Calu3 (cell line): ENCODE measurements at regions not wholly inside any gene's neighbourhood (a gene's known extent, or its start where the extent isn't known, plus 50 kb on each side); places are given as distances from the start of the nearest gene placed in this dataset.

Experiments used
- BruUV-seq: library from RNA; stranded (reverse); fragments of 400-500 nt; replicated peaks from 2 replicates; lab custom pipeline; 2021; lab: Mats Ljungman, UMichigan
- CTCF ChIA-PET: fragments of 300-600 bp; sonication (Branson Sonifier 250); formaldehyde crosslinking; loops from one replicate; lab custom pipeline; 2022; ENCODE audit warnings: antibody characterized with exemption; lab: Charles Lee
- DNase-seq: peaks from one replicate; pipeline ENCODE4 v3.0.0; 2022
- H3K27ac Mint-ChIP-seq: one replicate; pipeline ENCODE4 v1.8.0; 2022; ENCODE audit warnings: mixed read lengths; ENCODE audit not compliant: unreplicated experiment
- H3K27me3 Mint-ChIP-seq: one replicate; pipeline ENCODE4 v1.8.0; 2022; ENCODE audit warnings: mixed read lengths; ENCODE audit not compliant: unreplicated experiment
- H3K36me3 Mint-ChIP-seq: one replicate; pipeline ENCODE4 v1.8.0; 2022; ENCODE audit warnings: mild to moderate bottlenecking, moderate library complexity, mixed read lengths; ENCODE audit not compliant: insufficient read depth, unreplicated experiment
- H3K4me1 Mint-ChIP-seq: one replicate; pipeline ENCODE4 v1.8.0; 2022; ENCODE audit warnings: mild to moderate bottlenecking, low read depth, mixed read lengths; ENCODE audit not compliant: unreplicated experiment
- H3K4me3 Mint-ChIP-seq: one replicate; pipeline ENCODE4 v1.8.0; 2022; ENCODE audit warnings: mild to moderate bottlenecking, low read depth, moderate library complexity, mixed read lengths; ENCODE audit not compliant: unreplicated experiment
- H3K9me3 Mint-ChIP-seq: one replicate; pipeline ENCODE4 v1.8.0; 2022; ENCODE audit warnings: low read depth, mixed read lengths; ENCODE audit not compliant: unreplicated experiment
- intact Hi-C: fragments of 100-400 bp; cut with micrococcal nuclease; formaldehyde crosslinking; loops from one replicate; pipeline ENCODE4 v1.10.0; 2022; ENCODE audit not compliant: unreplicated experiment
- TF ChIP-seq, protein P1 (sequence below): fragments of 200-600 bp; IDR thresholded peaks from one replicate; pipeline ENCODE4 v1.8.0; 2022; ENCODE audit warnings: antibody characterized with exemption; ENCODE audit not compliant: unreplicated experiment

DNA sequence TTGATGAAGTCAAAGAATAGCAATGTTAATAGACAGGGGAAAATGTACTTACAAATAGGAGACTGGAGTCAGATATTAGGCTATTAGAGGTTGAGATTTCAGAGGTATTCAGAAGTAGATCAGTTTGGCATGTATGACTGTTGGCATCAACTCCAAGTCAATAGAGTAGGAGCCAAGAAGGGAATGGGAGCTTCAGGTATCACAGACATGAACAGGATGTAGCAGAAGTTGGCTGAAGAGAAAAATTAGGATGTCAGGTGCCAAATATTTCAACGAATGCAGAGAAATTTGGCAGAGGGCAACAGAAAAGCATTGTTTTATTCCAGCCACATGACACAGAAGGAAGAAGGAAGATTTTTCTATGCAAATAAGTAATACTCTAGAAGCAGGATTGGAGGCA, 69.7 kb downstream of the GLYATL1 start:
- intact Hi-C loops, result no loop called here
- Mint-ChIP-seq H3K27me3 (peaks cover 39% of the 10 kb centered on the region), H3K27ac (no peak overlapping the region), H3K4me1 (no peaks in the 10 kb centered on the region), H3K36me3 (no peaks in the 10 kb centered on the region), H3K4me3 (no peak overlapping the region), H3K9me3 (no peaks in the 10 kb centered on the region)
- TF ChIP-seq, protein P1, sequence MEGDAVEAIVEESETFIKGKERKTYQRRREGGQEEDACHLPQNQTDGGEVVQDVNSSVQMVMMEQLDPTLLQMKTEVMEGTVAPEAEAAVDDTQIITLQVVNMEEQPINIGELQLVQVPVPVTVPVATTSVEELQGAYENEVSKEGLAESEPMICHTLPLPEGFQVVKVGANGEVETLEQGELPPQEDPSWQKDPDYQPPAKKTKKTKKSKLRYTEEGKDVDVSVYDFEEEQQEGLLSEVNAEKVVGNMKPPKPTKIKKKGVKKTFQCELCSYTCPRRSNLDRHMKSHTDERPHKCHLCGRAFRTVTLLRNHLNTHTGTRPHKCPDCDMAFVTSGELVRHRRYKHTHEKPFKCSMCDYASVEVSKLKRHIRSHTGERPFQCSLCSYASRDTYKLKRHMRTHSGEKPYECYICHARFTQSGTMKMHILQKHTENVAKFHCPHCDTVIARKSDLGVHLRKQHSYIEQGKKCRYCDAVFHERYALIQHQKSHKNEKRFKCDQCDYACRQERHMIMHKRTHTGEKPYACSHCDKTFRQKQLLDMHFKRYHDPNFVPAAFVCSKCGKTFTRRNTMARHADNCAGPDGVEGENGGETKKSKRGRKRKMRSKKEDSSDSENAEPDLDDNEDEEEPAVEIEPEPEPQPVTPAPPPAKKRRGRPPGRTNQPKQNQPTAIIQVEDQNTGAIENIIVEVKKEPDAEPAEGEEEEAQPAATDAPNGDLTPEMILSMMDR, result no peak
- CTCF ChIA-PET, result no interaction called here
- BruUV-seq, result no TSS peak
- DNase-seq, result no peak

DNA sequence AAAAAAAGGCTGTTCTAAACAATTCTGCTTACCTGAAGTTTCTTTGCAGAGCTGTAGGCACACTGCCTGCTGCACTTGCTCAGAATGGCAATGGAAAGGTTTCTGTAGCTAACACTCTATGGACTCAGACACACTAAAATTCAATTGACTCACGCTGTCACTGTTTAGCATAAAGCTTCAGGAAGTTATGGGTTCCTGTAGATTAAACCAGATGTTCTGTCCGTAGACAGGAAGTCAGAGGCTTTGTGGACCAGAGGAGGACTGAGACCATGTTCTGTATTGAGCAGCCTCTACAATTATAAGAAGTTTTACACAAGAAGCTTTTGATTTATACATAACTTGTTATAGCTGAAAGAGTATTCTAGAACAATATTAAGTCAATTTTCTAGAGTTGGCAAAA, 70.4 kb downstream of the GLYATL1 start:
- H3K4me3 Mint-ChIP-seq, result no peak overlapping the region
- H3K9me3 Mint-ChIP-seq, result peaks cover 3% of the 10 kb centered on the region
- CTCF ChIA-PET, result interaction anchor here (0.6 kb wide), 1 partner anchor 154 kb away, joined by 3 read pairs; no protein-coding TSS in a partner anchor
- no peak overlapping the region for H3K27ac Mint-ChIP-seq
- no peaks in the 10 kb centered on the region for H3K4me1 Mint-ChIP-seq
- BruUV-seq, result no TSS peak
- DNase-seq, result no peak
- H3K27me3 Mint-ChIP-seq, result peaks cover 46% of the 10 kb centered on the region
- H3K36me3 Mint-ChIP-seq, result no peaks in the 10 kb centered on the region
- intact Hi-C loops, result no loop called here
- TF ChIP-seq, protein P1, result no peak

DNA sequence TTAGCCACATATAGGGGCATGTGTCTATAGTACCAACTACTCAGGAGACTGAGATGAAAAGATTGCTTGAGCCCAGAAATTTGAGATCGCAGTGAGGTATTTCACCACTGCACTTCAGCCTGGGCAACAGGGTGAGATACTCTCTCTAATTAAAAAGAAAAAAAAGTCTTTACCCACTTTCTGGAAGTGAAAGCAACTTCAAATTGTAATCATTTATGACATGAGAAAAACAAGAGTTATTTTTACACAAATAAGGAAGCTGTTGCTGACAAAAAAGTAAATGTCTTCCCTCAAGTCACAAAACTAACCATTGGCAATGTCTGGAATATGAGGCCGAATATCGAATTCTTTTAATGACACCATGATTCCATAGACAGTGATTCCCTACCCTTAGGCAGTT, 71.4 kb downstream of the GLYATL1 start:
- CTCF ChIA-PET, result no interaction called here

DNA sequence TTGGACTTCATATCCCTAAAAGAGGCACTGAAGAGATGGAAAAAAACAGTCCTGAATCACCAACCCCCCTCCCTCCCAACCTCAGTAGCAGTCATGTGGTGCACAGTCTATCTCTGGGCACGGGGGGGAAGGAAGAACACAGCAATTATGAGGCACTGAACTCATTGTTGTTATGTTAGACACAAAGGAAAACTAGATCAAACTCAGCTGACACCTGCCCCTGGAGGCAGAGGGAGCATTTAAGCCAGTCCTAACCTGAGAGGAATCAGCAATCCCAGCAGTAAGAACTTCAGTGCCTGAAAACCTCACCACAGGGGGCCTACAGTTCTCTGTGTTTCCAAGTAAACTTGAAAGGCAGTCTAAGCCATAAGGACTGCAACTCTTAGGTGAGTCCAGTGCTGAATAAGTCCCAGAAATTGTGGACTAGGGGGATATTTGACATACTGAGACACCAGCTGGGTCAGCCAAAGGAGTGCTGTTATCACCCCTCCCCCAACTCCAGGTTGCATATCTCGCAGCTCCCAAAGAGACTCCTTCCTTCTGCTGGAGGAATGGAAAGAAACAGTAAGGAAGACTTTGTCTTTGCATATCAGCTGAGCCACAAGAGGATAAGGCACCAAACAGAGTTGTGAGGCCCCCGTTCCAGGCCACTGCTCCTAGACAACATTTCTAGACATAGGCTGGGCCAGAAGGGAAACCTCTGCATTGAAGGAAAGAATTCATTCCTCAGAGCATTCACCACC, 72.5 kb downstream of the GLYATL1 start:
- Mint-ChIP-seq H3K27me3 (peaks cover 57% of the 10 kb centered on the region), H3K36me3 (no peaks in the 10 kb centered on the region), H3K27ac (no peak overlapping the region), H3K4me1 (no peaks in the 10 kb centered on the region), H3K9me3 (peaks cover 3% of the 10 kb centered on the region), H3K4me3 (no peak overlapping the region)
- TF ChIP-seq, protein P1, result no peak
- intact Hi-C loops, result no loop called here
- no TSS peak for BruUV-seq
- CTCF ChIA-PET, result no interaction called here
- no peak for DNase-seq

More for the DNA sequence above, 71.4 kb downstream of the GLYATL1 start:
- TF ChIP-seq, protein P1, result no peak
- H3K9me3 Mint-ChIP-seq, result peaks cover 3% of the 10 kb centered on the region
- H3K4me3 Mint-ChIP-seq, result no peak overlapping the region
- no peak overlapping the region for H3K27ac Mint-ChIP-seq
- intact Hi-C loops, result no loop called here
- no peak for DNase-seq
- H3K4me1 Mint-ChIP-seq, result no peaks in the 10 kb centered on the region
- no peaks in the 10 kb centered on the region for H3K36me3 Mint-ChIP-seq
- peaks cover 52% of the 10 kb centered on the region for H3K27me3 Mint-ChIP-seq
- BruUV-seq, result no TSS peak
